PC-9 (cell line): ENCODE measurements at regions not wholly inside any gene's neighbourhood (a gene's known extent, or its start where the extent isn't known, plus 50 kb on each side); places are given as distances from the start of the nearest gene placed in this dataset.

Experiments
- BruUV-seq: library from RNA; stranded (reverse); fragments of 400-500 nt; replicated peaks from 2 replicates; lab custom pipeline; 2021; lab: Mats Ljungman, UMichigan
- CTCF ChIA-PET: fragments of 300-600 bp; sonication (Branson Sonifier 250); formaldehyde crosslinking; loops from one replicate; lab custom pipeline; 2022; ENCODE audit warnings: antibody characterized with exemption; lab: Charles Lee
- POLR2A ChIA-PET: fragments of 300-600 bp; sonication (Branson Sonifier 250); formaldehyde crosslinking; loops from one replicate; lab custom pipeline; 2022; ENCODE audit warnings: antibody characterized with exemption; ENCODE audit not compliant: unreplicated experiment; lab: Charles Lee
- DNase-seq, 2 experiments: peaks; one replicate each; pipeline versions ENCODE4 v3.0.0 to v3.0.0-alpha.2; 2015 to 2022; ENCODE audit warnings: mixed read lengths in 1 of 2
- H2AFZ ChIP-seq: fragments of 200-600 bp; sonication (generic); 2 replicates; pipeline ENCODE4 v1.8.1; 2017; ENCODE audit warnings: antibody characterized with exemption
- H3F3A ChIP-seq: fragments of 200-600 bp; sonication (generic); 2 replicates; pipeline ENCODE4 v1.8.1; 2017; ENCODE audit warnings: antibody characterized with exemption, mild to moderate bottlenecking, low read depth; ENCODE audit not compliant: insufficient read depth
- H3K27ac ChIP-seq: fragments of 200-600 bp; sonication (generic); 2 replicates; pipeline ENCODE4 v1.6.1; 2016; ENCODE audit warnings: mixed run types
- H3K27me3 ChIP-seq: fragments of 200-600 bp; sonication (generic); 2 replicates; pipeline ENCODE4 v1.6.1; 2016; ENCODE audit warnings: low read depth, mixed run types; ENCODE audit not compliant: insufficient read depth
- H3K36me3 ChIP-seq: fragments of 200-600 bp; sonication (generic); 2 replicates; pipeline ENCODE4 v1.6.1; 2016; ENCODE audit warnings: low read depth, mixed run types
- H3K4me1 ChIP-seq: fragments of 200-600 bp; sonication (generic); replicated peaks from 2 replicates; pipeline ENCODE4 v1.6.1; 2016; ENCODE audit warnings: mixed run types; ENCODE audit not compliant: insufficient read depth
- H3K4me2 ChIP-seq: fragments of 200-600 bp; sonication (generic); 2 replicates; pipeline ENCODE4 v1.6.1; 2017; ENCODE audit warnings: mixed run types
- H3K4me3 ChIP-seq: fragments of 200-600 bp; sonication (generic); 2 replicates; pipeline ENCODE4 v1.6.1; 2016; ENCODE audit warnings: mixed run types
- H3K79me2 ChIP-seq: fragments of 200-600 bp; sonication (generic); 2 replicates; pipeline ENCODE4 v1.6.1; 2017; ENCODE audit warnings: low read depth, mixed run types
- H3K9me2 ChIP-seq: fragments of 200-600 bp; sonication (generic); 2 replicates; pipeline ENCODE4 v1.8.1; 2017; ENCODE audit warnings: mild to moderate bottlenecking; ENCODE audit not compliant: insufficient read depth
- H3K9me3 ChIP-seq: fragments of 200-600 bp; sonication (generic); 2 replicates; pipeline ENCODE4 v1.8.1; 2016; ENCODE audit warnings: low read depth; ENCODE audit not compliant: insufficient read depth
- H4K20me1 ChIP-seq: fragments of 200-600 bp; sonication (generic); 2 replicates; pipeline ENCODE4 v1.8.1; 2017; ENCODE audit not compliant: insufficient read depth
- EZH2 ChIP-seq: fragments of 200-600 bp; sonication (generic); IDR thresholded peaks from 2 replicates; pipeline ENCODE4 v1.8.0; 2017; ENCODE audit warnings: antibody characterized with exemption, low read depth
- intact Hi-C: fragments of 100-400 bp; cut with micrococcal nuclease; formaldehyde crosslinking; loops from one replicate; pipeline ENCODE4 v1.10.0; 2022; ENCODE audit not compliant: unreplicated experiment
- TF ChIP-seq, protein P1 (sequence below): fragments of 200-600 bp; sonication (generic); conservative IDR thresholded peaks from 2 replicates; pipeline ENCODE4 v1.6.1; 2017; ENCODE audit warnings: mixed run types, antibody characterized with exemption, mild to moderate bottlenecking, moderate library complexity

DNA sequence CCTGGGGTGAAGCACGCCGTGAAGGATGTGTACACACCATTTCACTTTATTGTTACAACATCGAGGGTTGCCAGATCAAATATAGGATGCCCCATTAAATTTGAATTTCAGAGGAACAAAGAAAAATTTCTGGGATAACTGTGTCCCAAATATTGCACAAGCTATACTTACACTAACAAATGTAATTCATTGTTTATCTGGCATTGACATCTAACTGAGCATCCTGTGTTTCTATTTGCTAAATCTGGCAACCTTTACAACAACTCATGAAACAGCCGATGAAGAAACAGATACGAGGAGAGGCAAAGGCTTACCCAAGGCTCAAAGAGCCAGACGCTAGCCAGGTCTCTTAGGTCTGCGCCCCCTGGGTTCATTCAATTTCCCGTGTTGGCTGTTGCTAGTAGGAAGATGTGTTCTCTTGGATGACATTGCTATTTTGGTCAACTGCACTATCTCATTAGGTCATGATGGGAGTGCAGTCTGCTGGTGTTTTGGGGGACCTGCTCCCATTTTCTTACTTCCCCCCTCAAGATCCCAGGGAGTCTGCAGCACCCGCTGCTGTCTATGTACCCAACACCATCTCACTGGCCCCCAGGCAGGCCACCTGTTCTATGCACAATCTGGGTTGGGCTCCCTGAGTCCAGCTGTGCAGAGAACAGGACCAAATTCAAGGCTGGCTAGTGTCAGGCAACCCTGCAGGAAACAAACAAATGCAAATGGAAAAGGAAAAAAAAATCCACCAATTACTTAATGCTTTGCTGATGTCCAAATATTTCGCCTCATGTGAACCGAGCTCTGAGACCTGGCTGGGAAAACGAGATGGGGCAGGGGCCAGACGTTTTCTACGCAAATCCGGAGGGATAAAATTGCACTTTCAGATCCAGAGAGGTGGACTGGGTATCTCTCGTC, 560.9 kb downstream of the MIAT start:
- no peaks in the 10 kb centered on the region for H3K27me3 ChIP-seq
- ChIA-PET POLR2A (no interaction called here), CTCF (no interaction called here)
- intact Hi-C loops, result no loop called here
- H3K79me2 ChIP-seq, result no peaks in the 10 kb centered on the region
- H3K4me1 ChIP-seq, result no peaks in the 10 kb centered on the region
- no TSS peak for BruUV-seq
- peaks cover 9% of the 10 kb centered on the region; the same call in 1 of the 2 replicates for H3K9me3 ChIP-seq
- no peaks in the 10 kb centered on the region for H3K36me3 ChIP-seq
- H2AFZ ChIP-seq, result no peak overlapping the region
- H3K27ac ChIP-seq, result no peak overlapping the region
- H3K4me3 ChIP-seq, result no peak overlapping the region
- H4K20me1 ChIP-seq, result no peaks in the 10 kb centered on the region
- H3K4me2 ChIP-seq, result no peak overlapping the region
- peaks cover 3% of the 10 kb centered on the region; the same call in 1 of the 2 replicates for H3F3A ChIP-seq
- DNase-seq, result no peak
- TF ChIP-seq EZH2, result no peak
- TF ChIP-seq, protein P1, sequence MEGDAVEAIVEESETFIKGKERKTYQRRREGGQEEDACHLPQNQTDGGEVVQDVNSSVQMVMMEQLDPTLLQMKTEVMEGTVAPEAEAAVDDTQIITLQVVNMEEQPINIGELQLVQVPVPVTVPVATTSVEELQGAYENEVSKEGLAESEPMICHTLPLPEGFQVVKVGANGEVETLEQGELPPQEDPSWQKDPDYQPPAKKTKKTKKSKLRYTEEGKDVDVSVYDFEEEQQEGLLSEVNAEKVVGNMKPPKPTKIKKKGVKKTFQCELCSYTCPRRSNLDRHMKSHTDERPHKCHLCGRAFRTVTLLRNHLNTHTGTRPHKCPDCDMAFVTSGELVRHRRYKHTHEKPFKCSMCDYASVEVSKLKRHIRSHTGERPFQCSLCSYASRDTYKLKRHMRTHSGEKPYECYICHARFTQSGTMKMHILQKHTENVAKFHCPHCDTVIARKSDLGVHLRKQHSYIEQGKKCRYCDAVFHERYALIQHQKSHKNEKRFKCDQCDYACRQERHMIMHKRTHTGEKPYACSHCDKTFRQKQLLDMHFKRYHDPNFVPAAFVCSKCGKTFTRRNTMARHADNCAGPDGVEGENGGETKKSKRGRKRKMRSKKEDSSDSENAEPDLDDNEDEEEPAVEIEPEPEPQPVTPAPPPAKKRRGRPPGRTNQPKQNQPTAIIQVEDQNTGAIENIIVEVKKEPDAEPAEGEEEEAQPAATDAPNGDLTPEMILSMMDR, result no peak
- H3K9me2 ChIP-seq, result no peaks in the 10 kb centered on the region

DNA sequence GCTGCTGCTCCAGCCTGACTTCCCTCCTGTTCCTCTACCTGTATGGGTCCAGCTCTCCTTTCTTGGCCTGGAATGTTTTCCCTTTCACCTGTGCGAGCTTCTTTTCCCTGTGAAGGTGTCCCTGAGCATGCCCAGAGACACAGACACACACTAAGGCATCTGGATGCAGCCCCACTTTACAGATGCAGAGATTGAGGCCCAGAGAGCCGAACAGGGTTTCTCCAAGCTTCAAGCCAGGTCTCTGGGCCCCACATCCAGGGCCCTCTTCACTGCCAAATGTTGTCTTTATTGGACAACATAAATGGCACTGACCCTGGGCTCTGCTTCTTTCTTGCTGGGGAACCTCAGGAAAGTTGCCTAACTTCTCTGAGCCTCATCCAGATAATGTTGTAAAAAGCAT, 561.6 kb downstream of the MIAT start:
- H3K27ac ChIP-seq, result no peak overlapping the region
- H4K20me1 ChIP-seq, result no peaks in the 10 kb centered on the region
- H3K27me3 ChIP-seq, result no peaks in the 10 kb centered on the region
- no peak overlapping the region for H3K4me2 ChIP-seq
- no peaks in the 10 kb centered on the region for H3K36me3 ChIP-seq
- H3F3A ChIP-seq, result peaks cover 8% of the 10 kb centered on the region; the same call in 1 of the 2 replicates
- ChIA-PET CTCF (no interaction called here), POLR2A (no interaction called here)
- BruUV-seq, result no TSS peak
- H3K9me2 ChIP-seq, result no peaks in the 10 kb centered on the region
- peaks cover 11% of the 10 kb centered on the region; the same call in 1 of the 2 replicates for H3K9me3 ChIP-seq
- DNase-seq, result no peak
- intact Hi-C loops, result no loop called here
- peaks cover 4% of the 10 kb centered on the region; the same call in 1 of the 2 replicates for H3K4me1 ChIP-seq
- H2AFZ ChIP-seq, result no peak overlapping the region
- H3K79me2 ChIP-seq, result no peaks in the 10 kb centered on the region
- no peak overlapping the region for H3K4me3 ChIP-seq
- TF ChIP-seq, protein P1, result no peak
- no peak for TF ChIP-seq EZH2

DNA sequence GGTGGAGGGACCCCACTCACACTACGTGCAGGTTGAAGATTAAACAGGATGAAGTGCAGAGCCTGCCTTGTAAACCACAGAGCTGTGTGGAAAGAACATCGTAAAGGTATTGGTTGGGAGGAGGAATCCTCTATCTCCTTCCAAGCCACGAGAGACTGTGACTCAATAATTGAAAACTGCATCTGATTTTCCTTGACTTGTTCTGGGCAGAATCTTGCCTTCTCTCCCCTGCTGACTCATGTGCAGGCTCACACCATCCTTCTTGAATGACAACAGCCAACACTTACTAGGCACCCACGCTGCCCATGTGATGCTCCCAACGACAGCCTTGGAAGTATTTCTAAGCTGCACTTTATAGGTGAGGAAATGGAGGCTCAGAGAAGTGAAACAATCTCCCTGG, 563.0 kb downstream of the MIAT start:
- H2AFZ ChIP-seq, result no peak overlapping the region
- H3K9me3 ChIP-seq, result peaks cover 11% of the 10 kb centered on the region; the same call in 1 of the 2 replicates
- H3K36me3 ChIP-seq, result no peaks in the 10 kb centered on the region
- no peak overlapping the region for H3K27ac ChIP-seq
- TF ChIP-seq EZH2, result no peak
- TF ChIP-seq, protein P1, result no peak
- DNase-seq, result no peak
- no TSS peak for BruUV-seq
- no peaks in the 10 kb centered on the region for H3K9me2 ChIP-seq
- H3K27me3 ChIP-seq, result no peaks in the 10 kb centered on the region
- peaks cover 6% of the 10 kb centered on the region; the same call in 1 of the 2 replicates for H3K4me1 ChIP-seq
- no peaks in the 10 kb centered on the region for H4K20me1 ChIP-seq
- peaks cover 9% of the 10 kb centered on the region; the same call in 1 of the 2 replicates for H3F3A ChIP-seq
- ChIA-PET POLR2A (interaction anchor here (0.7 kb wide), 1 partner anchor 16 kb away, joined by 4 read pairs; no protein-coding TSS in a partner anchor), CTCF (no interaction called here)
- no peak overlapping the region for H3K4me2 ChIP-seq
- intact Hi-C loops, result no loop called here
- no peak overlapping the region for H3K4me3 ChIP-seq
- no peaks in the 10 kb centered on the region for H3K79me2 ChIP-seq
